Osteoblast (primary cell): ENCODE measurements at regions not wholly inside any gene's neighbourhood (a gene's known extent, or its start where the extent isn't known, plus 50 kb on each side); places are given as distances from the start of the nearest gene placed in this dataset.

Experiments used
- DNase-seq: peaks from one replicate; pipeline ENCODE4 v3.0.0; 2011; ENCODE audit warnings: low spot score, mixed read lengths; ENCODE audit not compliant: insufficient read length; ENCODE audit errors: missing footprints
- H2AFZ ChIP-seq: 2 replicates; pipeline ENCODE4 v1.6.0; 2011; ENCODE audit warnings: mild to moderate bottlenecking, low read length
- H3K27ac ChIP-seq: 2 replicates; pipeline ENCODE4 v1.5.1; 2011; ENCODE audit warnings: mild to moderate bottlenecking, low read depth, low read length, moderate library complexity
- H3K27me3 ChIP-seq: 2 replicates; pipeline ENCODE4 v1.6.0; 2012; ENCODE audit warnings: mild to moderate bottlenecking, control low read depth, inconsistent platforms, low read length, moderate library complexity; ENCODE audit not compliant: insufficient read depth
- H3K36me3 ChIP-seq: 2 replicates; pipeline ENCODE4 v1.5.1; 2011; ENCODE audit warnings: mild to moderate bottlenecking, low read length, control low read depth, moderate library complexity; ENCODE audit not compliant: insufficient read depth
- H3K4me1 ChIP-seq: 2 replicates; pipeline ENCODE4 v1.5.1; 2011; ENCODE audit warnings: mild to moderate bottlenecking, low read length, control low read depth, moderate library complexity; ENCODE audit not compliant: insufficient read depth
- H3K4me2 ChIP-seq: 2 replicates; pipeline ENCODE4 v1.6.0; 2011; ENCODE audit warnings: mild to moderate bottlenecking, low read length; ENCODE audit not compliant: insufficient read depth
- H3K4me3 ChIP-seq: fragments of 200-600 bp; sonication (generic); 3 replicates; pipeline ENCODE4 v1.5.1; 2012; ENCODE audit warnings: mild to moderate bottlenecking, low read length, inconsistent platforms; ENCODE audit not compliant: insufficient read depth
- H3K79me2 ChIP-seq: 2 replicates; pipeline ENCODE4 v1.6.0; 2012; ENCODE audit warnings: mild to moderate bottlenecking, low read length, control low read depth, inconsistent platforms; ENCODE audit not compliant: insufficient read depth
- H3K9me3 ChIP-seq: 2 replicates; pipeline ENCODE4 v1.5.1; 2011; ENCODE audit warnings: low read depth, low read length, control low read depth
- H4K20me1 ChIP-seq: 2 replicates; pipeline ENCODE4 v1.6.0; 2012; ENCODE audit warnings: mild to moderate bottlenecking, low read length, control low read depth; ENCODE audit not compliant: insufficient read depth
- CTCF ChIP-seq: IDR thresholded peaks from 2 replicates; pipeline ENCODE4 v1.5.1; 2011; ENCODE audit warnings: mild to moderate bottlenecking, low read depth, low read length, moderate library complexity; ENCODE audit errors: extremely low read depth

GRCh38 chr6:137765059-137765458 is 102.0 kb upstream of the TNFAIP3 start:
- H4K20me1 ChIP-seq: no peaks in the 10 kb centered on the region
- no peaks in the 10 kb centered on the region for H3K27me3 ChIP-seq
- peak overlapping the region; percentile 89 for H3K27ac ChIP-seq
- no peaks in the 10 kb centered on the region for H3K36me3 ChIP-seq
- H3K79me2 ChIP-seq: no peaks in the 10 kb centered on the region
- H2AFZ ChIP-seq: no peak overlapping the region
- H3K4me1 ChIP-seq: peaks cover 51% of the 10 kb centered on the region
- no peaks in the 10 kb centered on the region for H3K9me3 ChIP-seq
- no peak for DNase-seq
- peak overlapping the region; percentile 23 for H3K4me2 ChIP-seq
- TF ChIP-seq CTCF: no peak
- no peak overlapping the region for H3K4me3 ChIP-seq

GRCh38 chr6:137766596-137767370 is 100.3 kb upstream of the TNFAIP3 start:
- Histone ChIP-seq H4K20me1 (no peaks in the 10 kb centered on the region), H3K4me3 (no peak overlapping the region), H2AFZ (peak overlapping the region; percentile 16), H3K4me1 (peaks cover 51% of the 10 kb centered on the region), H3K27ac (peak overlapping the region; percentile 66), H3K36me3 (no peaks in the 10 kb centered on the region), H3K9me3 (no peaks in the 10 kb centered on the region), H3K79me2 (no peaks in the 10 kb centered on the region), H3K4me2 (no peak overlapping the region), H3K27me3 (no peaks in the 10 kb centered on the region)
- no peak for TF ChIP-seq CTCF
- no peak for DNase-seq

GRCh38 chr6:137767465-137767864 is 99.6 kb upstream of the TNFAIP3 start:
- H3K36me3 ChIP-seq: no peaks in the 10 kb centered on the region
- no peak overlapping the region for H3K4me3 ChIP-seq
- H3K27ac ChIP-seq: peak overlapping the region; percentile 66
- H3K27me3 ChIP-seq: no peaks in the 10 kb centered on the region
- no peaks in the 10 kb centered on the region for H4K20me1 ChIP-seq
- peaks cover 51% of the 10 kb centered on the region for H3K4me1 ChIP-seq
- no peaks in the 10 kb centered on the region for H3K79me2 ChIP-seq
- peak overlapping the region; percentile 20 for H3K4me2 ChIP-seq
- TF ChIP-seq CTCF: no peak
- H3K9me3 ChIP-seq: no peaks in the 10 kb centered on the region
- DNase-seq: no peak
- H2AFZ ChIP-seq: peak overlapping the region; percentile 62

- no peak for TF ChIP-seq CTCF
- peak overlapping the region; percentile 62 for H2AFZ ChIP-seq
- no peaks in the 10 kb centered on the region for H3K27me3 ChIP-seq
- H3K4me3 ChIP-seq: no peak overlapping the region
- peaks cover 51% of the 10 kb centered on the region for H3K4me1 ChIP-seq
- peak overlapping the region; percentile 20 for H3K4me2 ChIP-seq
- H3K36me3 ChIP-seq: no peaks in the 10 kb centered on the region
- no peak for DNase-seq
- no peaks in the 10 kb centered on the region for H4K20me1 ChIP-seq
- no peaks in the 10 kb centered on the region for H3K9me3 ChIP-seq
- H3K79me2 ChIP-seq: no peaks in the 10 kb centered on the region
- H3K27ac ChIP-seq: peak overlapping the region; percentile 66
Observed at GRCh38 chr6:137767911-137768690, 99.0 kb upstream of the TNFAIP3 start.
